AG04450 (cell line): ENCODE measurements at regions not wholly inside any gene's neighbourhood (a gene's known extent, or its start where the extent isn't known, plus 50 kb on each side); places are given as distances from the start of the nearest gene placed in this dataset.

Experiments
- CTCF ChIA-PET: fragments of 300-600, 350-600 bp; formaldehyde crosslinking; extraction: SDS; loops from one replicate; lab custom pipeline; 2022; ENCODE audit warnings: antibody characterized with exemption, inconsistent platforms; lab: Charles Lee
- POLR2A ChIA-PET: fragments of 350-600 bp; formaldehyde crosslinking; extraction: SDS; loops from one replicate; lab custom pipeline; 2021; ENCODE audit warnings: antibody characterized with exemption, inconsistent platforms; lab: Yijun Ruan, JAX
- DNase-seq: peaks from one replicate; pipeline ENCODE4 v3.0.0-alpha.2; 2011; ENCODE audit warnings: low read depth, low spot score
- H3K27ac ChIP-seq: one replicate; pipeline ENCODE4 v1.5.1; 2012; ENCODE audit warnings: low read depth, low read length, control low read depth
- H3K27me3 ChIP-seq: one replicate; pipeline ENCODE4 v1.6.0; 2012; ENCODE audit warnings: low read length; ENCODE audit not compliant: control insufficient read depth, insufficient read depth
- H3K4me3 ChIP-seq: 2 replicates; pipeline ENCODE4 v1.5.1; 2011; ENCODE audit warnings: mild to moderate bottlenecking, low read depth, low read length, control low read depth
- H3K9me3 ChIP-seq: 2 replicates; pipeline ENCODE4 v1.5.1; 2012; ENCODE audit warnings: low read length; ENCODE audit not compliant: control insufficient read depth, insufficient read depth
- TF ChIP-seq, protein P1 (sequence below): IDR thresholded peaks from 2 replicates; pipeline ENCODE4 v1.5.1; 2011; ENCODE audit warnings: low read depth, low read length, control low read depth, inconsistent platforms

DNA sequence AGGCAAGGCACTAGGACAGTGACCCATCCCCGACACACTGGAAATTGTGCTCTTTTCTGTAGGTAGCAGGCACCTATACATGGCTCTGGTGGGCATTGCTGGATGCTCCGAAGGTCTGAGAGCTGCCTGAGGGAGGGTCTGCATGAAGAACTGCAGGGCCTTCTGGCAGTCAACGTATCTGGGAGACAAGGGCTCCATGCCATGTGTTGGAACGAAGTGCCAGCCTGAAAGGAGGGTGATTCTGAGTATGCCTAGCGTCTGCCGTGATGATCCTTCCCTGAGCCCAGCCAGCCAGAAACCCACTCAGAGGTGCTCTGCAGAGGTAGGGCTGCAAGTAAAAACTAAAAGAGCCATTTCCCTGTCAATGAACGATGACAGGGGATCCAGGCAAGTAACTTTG is 453.2 kb downstream of the MED10 start:
- no peaks in the 10 kb centered on the region for H3K27me3 ChIP-seq
- ChIA-PET POLR2A (no interaction called here), CTCF (no interaction called here)
- no peak overlapping the region for H3K27ac ChIP-seq
- H3K9me3 ChIP-seq: peaks cover 30% of the 10 kb centered on the region
- H3K4me3 ChIP-seq: no peak overlapping the region
- TF ChIP-seq, protein P1, sequence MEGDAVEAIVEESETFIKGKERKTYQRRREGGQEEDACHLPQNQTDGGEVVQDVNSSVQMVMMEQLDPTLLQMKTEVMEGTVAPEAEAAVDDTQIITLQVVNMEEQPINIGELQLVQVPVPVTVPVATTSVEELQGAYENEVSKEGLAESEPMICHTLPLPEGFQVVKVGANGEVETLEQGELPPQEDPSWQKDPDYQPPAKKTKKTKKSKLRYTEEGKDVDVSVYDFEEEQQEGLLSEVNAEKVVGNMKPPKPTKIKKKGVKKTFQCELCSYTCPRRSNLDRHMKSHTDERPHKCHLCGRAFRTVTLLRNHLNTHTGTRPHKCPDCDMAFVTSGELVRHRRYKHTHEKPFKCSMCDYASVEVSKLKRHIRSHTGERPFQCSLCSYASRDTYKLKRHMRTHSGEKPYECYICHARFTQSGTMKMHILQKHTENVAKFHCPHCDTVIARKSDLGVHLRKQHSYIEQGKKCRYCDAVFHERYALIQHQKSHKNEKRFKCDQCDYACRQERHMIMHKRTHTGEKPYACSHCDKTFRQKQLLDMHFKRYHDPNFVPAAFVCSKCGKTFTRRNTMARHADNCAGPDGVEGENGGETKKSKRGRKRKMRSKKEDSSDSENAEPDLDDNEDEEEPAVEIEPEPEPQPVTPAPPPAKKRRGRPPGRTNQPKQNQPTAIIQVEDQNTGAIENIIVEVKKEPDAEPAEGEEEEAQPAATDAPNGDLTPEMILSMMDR: no peak
- DNase-seq: no peak

DNA sequence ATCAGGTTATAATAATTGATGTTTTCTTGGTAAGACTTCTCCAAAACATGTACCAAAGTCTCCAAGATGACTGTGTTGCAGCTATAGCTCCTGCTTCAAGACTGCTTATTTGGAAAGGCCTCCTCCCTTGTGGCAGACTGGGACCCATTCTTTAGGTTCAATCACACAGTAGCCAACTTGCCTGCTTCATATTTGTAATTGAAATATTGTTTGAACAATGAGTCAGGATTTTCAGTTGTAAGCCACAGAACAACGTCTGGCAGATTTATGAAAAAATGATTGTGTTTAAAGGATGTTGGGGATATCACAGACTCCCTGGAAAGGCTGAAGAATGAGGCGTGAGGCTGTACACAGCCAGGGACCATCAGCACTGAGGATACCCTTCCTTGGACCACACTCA is 458.9 kb downstream of the MED10 start:
- Histone ChIP-seq H3K27me3 (no peaks in the 10 kb centered on the region), H3K4me3 (no peak overlapping the region), H3K9me3 (peaks cover 22% of the 10 kb centered on the region), H3K27ac (no peak overlapping the region)
- DNase-seq: no peak
- CTCF ChIA-PET: no interaction called here
- POLR2A ChIA-PET: no interaction called here
- TF ChIP-seq, protein P1: no peak

DNA sequence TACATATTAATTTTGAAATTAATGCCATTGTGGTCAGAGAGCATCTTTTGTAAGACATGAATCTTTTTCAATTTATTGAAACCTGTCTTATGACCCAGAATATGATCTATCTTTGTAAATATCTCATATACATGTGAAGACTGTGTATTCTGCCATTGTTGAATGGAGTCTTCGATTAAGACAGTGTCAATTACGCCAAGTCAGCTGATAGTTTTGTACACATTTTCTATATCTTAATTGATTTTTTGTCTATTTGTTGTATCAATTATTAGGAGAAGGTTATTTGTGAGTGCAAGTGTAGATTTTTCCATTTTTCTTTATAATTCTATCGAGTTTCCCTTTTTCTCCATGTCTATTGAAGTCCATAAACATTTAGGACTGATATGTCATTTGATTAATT is 471.6 kb downstream of the MED10 start:
- no peaks in the 10 kb centered on the region for H3K27me3 ChIP-seq
- TF ChIP-seq, protein P1: no peak
- CTCF ChIA-PET: no interaction called here
- no peak overlapping the region for H3K27ac ChIP-seq
- H3K9me3 ChIP-seq: peaks cover 29% of the 10 kb centered on the region
- POLR2A ChIA-PET: no interaction called here
- no peak for DNase-seq
- no peak overlapping the region for H3K4me3 ChIP-seq

DNA sequence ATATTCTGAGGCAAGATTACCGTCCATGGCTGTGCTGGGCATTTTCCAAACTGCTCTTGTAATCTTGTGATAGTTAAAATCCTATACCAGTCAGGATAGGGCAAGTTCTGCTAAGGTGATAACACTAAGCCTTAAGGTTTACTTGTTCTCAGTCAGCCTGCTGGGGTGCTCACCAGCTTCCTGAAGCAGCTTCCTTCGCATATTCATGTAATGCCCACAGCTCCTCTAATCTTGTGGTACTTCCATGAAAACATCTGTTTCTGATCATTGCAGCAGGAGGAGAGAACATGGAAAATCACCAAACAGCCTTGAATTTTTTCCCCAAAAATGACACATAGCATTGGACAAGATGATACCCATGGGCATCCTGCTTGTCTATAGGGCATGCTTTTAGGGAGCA is 473.2 kb downstream of the MED10 start:
- peaks cover 27% of the 10 kb centered on the region for H3K9me3 ChIP-seq
- H3K27me3 ChIP-seq: no peaks in the 10 kb centered on the region
- ChIA-PET CTCF (no interaction called here), POLR2A (no interaction called here)
- DNase-seq: no peak
- H3K27ac ChIP-seq: no peak overlapping the region
- H3K4me3 ChIP-seq: no peak overlapping the region
- TF ChIP-seq, protein P1: no peak

DNA sequence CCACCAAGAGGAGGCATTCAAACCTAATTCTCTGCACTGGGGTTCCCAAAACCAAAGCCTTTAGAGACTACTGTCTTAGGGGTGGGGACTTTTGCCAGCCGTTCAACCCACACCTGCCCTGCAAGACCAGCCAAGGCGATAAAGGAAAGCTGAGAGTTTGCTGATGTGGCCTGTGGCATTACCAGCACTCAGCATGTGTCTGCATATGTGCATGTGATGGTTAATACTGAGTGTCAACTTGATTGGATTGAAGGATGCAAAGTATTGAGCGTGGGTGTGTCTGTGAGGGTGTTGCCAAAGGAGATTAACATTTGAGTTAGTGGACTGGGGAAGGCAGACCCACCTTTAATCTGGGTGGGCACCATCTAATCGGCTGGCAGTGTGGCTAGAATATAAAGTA is 474.2 kb downstream of the MED10 start:
- POLR2A ChIA-PET: no interaction called here
- no peaks in the 10 kb centered on the region for H3K27me3 ChIP-seq
- CTCF ChIA-PET: no interaction called here
- no peak overlapping the region for H3K4me3 ChIP-seq
- DNase-seq: no peak
- H3K9me3 ChIP-seq: peaks cover 26% of the 10 kb centered on the region
- no peak overlapping the region for H3K27ac ChIP-seq
- TF ChIP-seq, protein P1: no peak
